Neural cell (in vitro differentiated cells): ENCODE measurements at regions not wholly inside any gene's neighbourhood (a gene's known extent, or its start where the extent isn't known, plus 50 kb on each side); places are given as distances from the start of the nearest gene placed in this dataset.

Source experiments
- H2AFZ ChIP-seq: fragments of 200-600, 300-800 bp; sonication (generic), shearing (Covaris generic); 2 replicates; pipeline ENCODE4 v1.6.0; 2014; ENCODE audit warnings: low read depth, mild to moderate bottlenecking, antibody characterized with exemption, low read length, moderate library complexity
- H3F3A ChIP-seq: fragments of 200-600 bp; shearing (Covaris generic); 2 replicates; pipeline ENCODE4 v1.6.1; 2016; ENCODE audit warnings: mild to moderate bottlenecking, moderate library complexity, mixed read lengths, antibody characterized with exemption, low read length; ENCODE audit not compliant: insufficient read depth, poor library complexity, severe bottlenecking
- H3K27ac ChIP-seq: fragments of 200-600, 300-800 bp; sonication (generic), shearing (Covaris generic); 2 replicates; pipeline ENCODE4 v1.5.1; 2014; ENCODE audit warnings: mild to moderate bottlenecking, low read length, moderate library complexity
- H3K27me3 ChIP-seq: fragments of 300-800, 200-600 bp; sonication (generic), shearing (Covaris generic); 2 replicates; pipeline ENCODE4 v1.6.0; 2014; ENCODE audit warnings: mild to moderate bottlenecking, low read depth, low read length, moderate library complexity; ENCODE audit not compliant: insufficient read depth
- H3K36me3 ChIP-seq: fragments of 300-800, 200-600 bp; sonication (generic), shearing (Covaris generic); 2 replicates; pipeline ENCODE4 v1.5.1; 2014; ENCODE audit warnings: mild to moderate bottlenecking, antibody characterized with exemption, low read length, moderate library complexity; ENCODE audit not compliant: insufficient read depth
- H3K4me2 ChIP-seq: fragments of 300-800, 200-600 bp; sonication (generic), shearing (Covaris generic); 2 replicates; pipeline ENCODE4 v1.6.0; 2014; ENCODE audit warnings: mild to moderate bottlenecking, low read length
- H3K4me3 ChIP-seq: fragments of 300-800, 200-600 bp; sonication (generic), shearing (Covaris generic); 2 replicates; pipeline ENCODE4 v1.5.1; 2014; ENCODE audit warnings: mild to moderate bottlenecking, low read length, moderate library complexity
- H3K79me2 ChIP-seq: fragments of 200-600 bp; shearing (Covaris generic); replicated peaks from 2 replicates; pipeline ENCODE4 v1.6.0; 2014; ENCODE audit warnings: mild to moderate bottlenecking, low read length, moderate library complexity; ENCODE audit not compliant: insufficient read depth
- H3K9ac ChIP-seq: fragments of 300-800, 200-600 bp; sonication (generic), shearing (Covaris generic); 2 replicates; pipeline ENCODE4 v1.6.1; 2016; ENCODE audit warnings: mild to moderate bottlenecking, low read length, mixed read lengths
- H3K9me2 ChIP-seq: fragments of 200-600 bp; shearing (Covaris generic); 2 replicates; pipeline ENCODE4 v1.6.1; 2016; ENCODE audit warnings: mild to moderate bottlenecking, low read length, mixed read lengths; ENCODE audit not compliant: insufficient read depth
- H3K9me3 ChIP-seq: fragments of 200-600, 300-800 bp; sonication (generic), shearing (Covaris generic); 2 replicates; pipeline ENCODE4 v1.6.1; 2016; ENCODE audit warnings: mild to moderate bottlenecking, mixed run types, low read length, moderate library complexity, mixed read lengths
- H4K20me1 ChIP-seq: fragments of 200-600 bp; shearing (Covaris generic); 2 replicates; pipeline ENCODE4 v1.6.1; 2016; ENCODE audit warnings: mild to moderate bottlenecking, mixed run types; ENCODE audit not compliant: insufficient read depth
- EP300 ChIP-seq: fragments of 450-650 bp; conservative IDR thresholded peaks from 2 replicates; pipeline ENCODE4 v1.6.1; 2014; ENCODE audit warnings: antibody characterized with exemption, mild to moderate bottlenecking, moderate library complexity; ENCODE audit not compliant: poor library complexity, severe bottlenecking
- EZH2 ChIP-seq: fragments of 200-600, 300-800 bp; shearing (Covaris generic), sonication (generic); IDR thresholded peaks from 2 replicates; pipeline ENCODE4 v1.6.1; 2014; ENCODE audit warnings: antibody characterized with exemption, low read length, borderline replicate concordance, mild to moderate bottlenecking; ENCODE audit not compliant: insufficient read depth, poor library complexity, severe bottlenecking
- MXI1 ChIP-seq: fragments of 450-650 bp; conservative IDR thresholded peaks from 2 replicates; pipeline ENCODE4 v1.6.1; 2014; ENCODE audit warnings: antibody characterized with exemption, mild to moderate bottlenecking; ENCODE audit not compliant: poor library complexity, severe bottlenecking
- POLR2AphosphoS5 ChIP-seq: IDR thresholded peaks from 2 replicates; pipeline ENCODE4 v1.6.1; 2012
- RAD21 ChIP-seq: fragments of 450-650 bp; conservative IDR thresholded peaks from 2 replicates; pipeline ENCODE4 v1.6.1; 2014; ENCODE audit warnings: antibody characterized with exemption, mild to moderate bottlenecking, moderate library complexity
- SMC3 ChIP-seq: fragments of 450-650 bp; conservative IDR thresholded peaks from 2 replicates; pipeline ENCODE4 v1.6.1; 2014; ENCODE audit warnings: antibody characterized with exemption, mild to moderate bottlenecking, moderate library complexity; ENCODE audit not compliant: poor library complexity
- TAF1 ChIP-seq: IDR thresholded peaks from 2 replicates; pipeline ENCODE4 v1.6.1; 2012; ENCODE audit warnings: low read depth
- TF ChIP-seq, protein P1 (sequence below): fragments of 450-650 bp; IDR thresholded peaks from 2 replicates; pipeline ENCODE4 v1.5.1; 2014; ENCODE audit warnings: antibody characterized with exemption, mild to moderate bottlenecking, moderate library complexity; ENCODE audit not compliant: poor library complexity, severe bottlenecking
- TF ChIP-seq, protein P2 (sequence below): IDR thresholded peaks from 2 replicates; pipeline ENCODE4 v1.6.1; 2012; ENCODE audit warnings: borderline replicate concordance

DNA sequence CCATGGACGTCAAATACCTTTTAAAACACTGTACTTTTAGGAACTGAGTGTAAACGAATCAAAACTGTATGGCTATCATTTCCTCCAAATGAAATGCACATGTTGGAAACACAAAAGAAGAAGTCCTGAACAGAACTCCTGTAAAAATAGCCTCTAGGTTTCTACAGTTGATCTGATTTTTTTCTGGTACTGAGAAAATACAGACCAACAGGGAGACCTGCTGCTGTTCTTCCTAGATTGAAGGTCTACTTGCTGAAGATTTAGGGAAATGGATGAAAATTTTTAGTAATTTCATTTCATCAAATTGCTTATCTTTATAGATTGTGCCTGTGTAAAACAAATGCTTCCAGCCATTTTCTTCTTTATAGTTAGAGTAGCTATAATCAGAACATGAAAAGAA, 520.4 kb downstream of the SLITRK6 start:
- no peaks in the 10 kb centered on the region for H3F3A ChIP-seq
- H2AFZ ChIP-seq: no peak overlapping the region
- no peak for TF ChIP-seq MXI1
- TF ChIP-seq TAF1: no peak
- TF ChIP-seq, protein P1, sequence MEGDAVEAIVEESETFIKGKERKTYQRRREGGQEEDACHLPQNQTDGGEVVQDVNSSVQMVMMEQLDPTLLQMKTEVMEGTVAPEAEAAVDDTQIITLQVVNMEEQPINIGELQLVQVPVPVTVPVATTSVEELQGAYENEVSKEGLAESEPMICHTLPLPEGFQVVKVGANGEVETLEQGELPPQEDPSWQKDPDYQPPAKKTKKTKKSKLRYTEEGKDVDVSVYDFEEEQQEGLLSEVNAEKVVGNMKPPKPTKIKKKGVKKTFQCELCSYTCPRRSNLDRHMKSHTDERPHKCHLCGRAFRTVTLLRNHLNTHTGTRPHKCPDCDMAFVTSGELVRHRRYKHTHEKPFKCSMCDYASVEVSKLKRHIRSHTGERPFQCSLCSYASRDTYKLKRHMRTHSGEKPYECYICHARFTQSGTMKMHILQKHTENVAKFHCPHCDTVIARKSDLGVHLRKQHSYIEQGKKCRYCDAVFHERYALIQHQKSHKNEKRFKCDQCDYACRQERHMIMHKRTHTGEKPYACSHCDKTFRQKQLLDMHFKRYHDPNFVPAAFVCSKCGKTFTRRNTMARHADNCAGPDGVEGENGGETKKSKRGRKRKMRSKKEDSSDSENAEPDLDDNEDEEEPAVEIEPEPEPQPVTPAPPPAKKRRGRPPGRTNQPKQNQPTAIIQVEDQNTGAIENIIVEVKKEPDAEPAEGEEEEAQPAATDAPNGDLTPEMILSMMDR: no peak
- TF ChIP-seq POLR2AphosphoS5: no peak
- TF ChIP-seq SMC3: no peak
- no peak for TF ChIP-seq RAD21

DNA sequence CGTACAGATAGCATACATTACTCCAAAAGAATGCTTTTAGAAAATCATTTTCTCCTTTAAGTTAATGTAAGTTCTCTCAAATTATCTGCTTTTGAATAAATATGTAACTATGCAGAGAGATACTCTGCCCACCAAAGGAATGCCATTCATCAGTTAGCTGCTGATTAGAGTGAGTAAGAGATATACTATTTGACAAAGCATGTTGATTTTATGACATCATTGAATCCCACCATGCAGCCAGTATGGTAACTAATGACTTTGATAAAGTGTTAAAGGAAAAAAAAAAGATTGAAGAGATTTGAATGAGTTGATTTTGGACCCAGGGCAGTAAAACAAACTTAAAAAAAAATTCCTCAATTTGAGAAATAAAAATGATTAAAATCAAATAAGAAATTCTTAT, 521.5 kb downstream of the SLITRK6 start:
- Histone ChIP-seq H2AFZ (no peak overlapping the region), H3K9me2 (no peaks in the 10 kb centered on the region), H4K20me1 (no peaks in the 10 kb centered on the region), H3K79me2 (no peaks in the 10 kb centered on the region), H3K9me3 (no peaks in the 10 kb centered on the region), H3F3A (no peaks in the 10 kb centered on the region), H3K36me3 (no peaks in the 10 kb centered on the region), H3K9ac (no peak overlapping the region), H3K4me2 (no peak overlapping the region), H3K27ac (no peak overlapping the region), H3K27me3 (no peaks in the 10 kb centered on the region), H3K4me3 (no peak overlapping the region)
- no peak for TF ChIP-seq EZH2
- TF ChIP-seq, protein P1: no peak
- TF ChIP-seq TAF1: no peak
- no peak for TF ChIP-seq SMC3
- no peak for TF ChIP-seq MXI1
- no peak for TF ChIP-seq EP300
- no peak for TF ChIP-seq POLR2AphosphoS5
- TF ChIP-seq, protein P2, sequence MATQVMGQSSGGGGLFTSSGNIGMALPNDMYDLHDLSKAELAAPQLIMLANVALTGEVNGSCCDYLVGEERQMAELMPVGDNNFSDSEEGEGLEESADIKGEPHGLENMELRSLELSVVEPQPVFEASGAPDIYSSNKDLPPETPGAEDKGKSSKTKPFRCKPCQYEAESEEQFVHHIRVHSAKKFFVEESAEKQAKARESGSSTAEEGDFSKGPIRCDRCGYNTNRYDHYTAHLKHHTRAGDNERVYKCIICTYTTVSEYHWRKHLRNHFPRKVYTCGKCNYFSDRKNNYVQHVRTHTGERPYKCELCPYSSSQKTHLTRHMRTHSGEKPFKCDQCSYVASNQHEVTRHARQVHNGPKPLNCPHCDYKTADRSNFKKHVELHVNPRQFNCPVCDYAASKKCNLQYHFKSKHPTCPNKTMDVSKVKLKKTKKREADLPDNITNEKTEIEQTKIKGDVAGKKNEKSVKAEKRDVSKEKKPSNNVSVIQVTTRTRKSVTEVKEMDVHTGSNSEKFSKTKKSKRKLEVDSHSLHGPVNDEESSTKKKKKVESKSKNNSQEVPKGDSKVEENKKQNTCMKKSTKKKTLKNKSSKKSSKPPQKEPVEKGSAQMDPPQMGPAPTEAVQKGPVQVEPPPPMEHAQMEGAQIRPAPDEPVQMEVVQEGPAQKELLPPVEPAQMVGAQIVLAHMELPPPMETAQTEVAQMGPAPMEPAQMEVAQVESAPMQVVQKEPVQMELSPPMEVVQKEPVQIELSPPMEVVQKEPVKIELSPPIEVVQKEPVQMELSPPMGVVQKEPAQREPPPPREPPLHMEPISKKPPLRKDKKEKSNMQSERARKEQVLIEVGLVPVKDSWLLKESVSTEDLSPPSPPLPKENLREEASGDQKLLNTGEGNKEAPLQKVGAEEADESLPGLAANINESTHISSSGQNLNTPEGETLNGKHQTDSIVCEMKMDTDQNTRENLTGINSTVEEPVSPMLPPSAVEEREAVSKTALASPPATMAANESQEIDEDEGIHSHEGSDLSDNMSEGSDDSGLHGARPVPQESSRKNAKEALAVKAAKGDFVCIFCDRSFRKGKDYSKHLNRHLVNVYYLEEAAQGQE: no peak
- no peak for TF ChIP-seq RAD21

More for the DNA sequence above, 520.4 kb downstream of the SLITRK6 start:
- Histone ChIP-seq H3K9ac (no peak overlapping the region), H3K79me2 (no peaks in the 10 kb centered on the region), H3K4me2 (no peak overlapping the region), H3K27ac (no peak overlapping the region), H3K36me3 (no peaks in the 10 kb centered on the region), H3K27me3 (no peaks in the 10 kb centered on the region), H3K4me3 (no peak overlapping the region), H3K9me3 (no peaks in the 10 kb centered on the region), H4K20me1 (no peaks in the 10 kb centered on the region), H3K9me2 (no peaks in the 10 kb centered on the region)
